GM04503 (cell line): ENCODE measurements at regions not wholly inside any gene's neighbourhood (a gene's known extent, or its start where the extent isn't known, plus 50 kb on each side); places are given as distances from the start of the nearest gene placed in this dataset.
"Not testable (repeated sequence)": the region's sequence is repeated elsewhere in the genome, so short reads cannot be mapped to it uniquely, and the experiment has no call there.

ENCODE experiments used
- DNase-seq: peaks from one replicate; pipeline ENCODE4 v3.0.0-alpha.2; 2012; ENCODE audit warnings: low read depth

DNA sequence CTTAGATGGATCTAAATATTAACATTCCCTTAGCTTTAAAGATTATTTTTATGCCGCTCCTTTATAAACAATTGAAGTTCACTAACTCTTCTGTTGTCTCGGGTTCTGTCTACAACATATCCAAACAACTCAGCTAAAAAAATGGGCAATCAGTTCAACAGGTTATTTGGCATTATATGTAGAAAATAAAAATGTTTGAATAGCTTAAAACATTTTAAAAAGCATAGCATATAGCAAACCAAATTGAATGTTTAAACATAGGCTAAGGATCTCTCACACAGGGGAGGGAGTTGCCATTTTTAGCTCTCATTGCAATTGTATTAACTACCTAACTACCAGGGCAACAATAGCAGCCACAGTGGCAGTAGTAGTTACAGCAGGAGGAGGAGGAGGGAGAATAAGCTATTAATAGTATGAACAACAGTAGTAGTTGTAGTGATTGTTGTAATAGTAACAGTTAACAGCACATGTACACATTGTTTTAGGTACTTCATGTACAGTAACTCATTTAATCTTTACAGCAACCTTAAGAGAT lies 404.2 kb downstream of the KCNRG start:
- no peak for DNase-seq

GRCh38 chr13:50419896-50420295 lies 404.7 kb downstream of the KCNRG start:
- DNase-seq, result no peak

DNA sequence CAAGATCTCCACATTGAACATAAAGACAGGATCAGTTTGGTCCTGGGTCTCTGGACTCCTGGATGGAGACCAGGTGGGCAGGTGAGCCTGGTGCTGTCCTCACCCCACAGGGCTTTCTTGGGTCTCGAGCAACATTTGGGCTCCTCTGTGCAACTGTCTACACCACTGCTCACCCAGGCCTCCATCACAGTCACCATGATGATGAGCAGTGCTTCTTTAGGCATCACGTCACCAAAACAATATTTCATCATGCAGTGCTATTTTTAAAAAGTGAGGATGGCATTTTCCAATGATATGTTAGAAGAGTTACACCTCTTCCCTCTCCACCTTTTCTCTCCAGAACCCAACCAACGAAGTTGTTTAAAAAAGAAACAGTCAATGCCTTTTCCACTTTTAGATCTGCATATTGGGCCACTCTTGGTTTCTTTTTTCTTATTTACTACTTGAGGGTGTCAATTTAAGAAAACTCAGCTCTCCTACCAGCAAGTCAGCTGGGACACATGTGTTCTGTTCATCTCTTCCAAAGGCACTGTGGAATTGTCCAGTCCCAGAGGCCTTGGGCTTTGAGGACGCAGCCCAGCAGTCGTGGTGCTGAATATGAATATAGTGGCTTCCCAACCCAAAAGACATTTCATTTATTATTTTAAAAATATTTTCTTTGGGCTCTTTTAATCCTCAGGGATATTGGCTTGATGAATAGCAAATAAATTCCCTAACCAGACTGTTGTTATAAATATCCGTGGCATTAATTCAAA lies 405.7 kb downstream of the KCNRG start:
- DNase-seq, result no peak

DNA sequence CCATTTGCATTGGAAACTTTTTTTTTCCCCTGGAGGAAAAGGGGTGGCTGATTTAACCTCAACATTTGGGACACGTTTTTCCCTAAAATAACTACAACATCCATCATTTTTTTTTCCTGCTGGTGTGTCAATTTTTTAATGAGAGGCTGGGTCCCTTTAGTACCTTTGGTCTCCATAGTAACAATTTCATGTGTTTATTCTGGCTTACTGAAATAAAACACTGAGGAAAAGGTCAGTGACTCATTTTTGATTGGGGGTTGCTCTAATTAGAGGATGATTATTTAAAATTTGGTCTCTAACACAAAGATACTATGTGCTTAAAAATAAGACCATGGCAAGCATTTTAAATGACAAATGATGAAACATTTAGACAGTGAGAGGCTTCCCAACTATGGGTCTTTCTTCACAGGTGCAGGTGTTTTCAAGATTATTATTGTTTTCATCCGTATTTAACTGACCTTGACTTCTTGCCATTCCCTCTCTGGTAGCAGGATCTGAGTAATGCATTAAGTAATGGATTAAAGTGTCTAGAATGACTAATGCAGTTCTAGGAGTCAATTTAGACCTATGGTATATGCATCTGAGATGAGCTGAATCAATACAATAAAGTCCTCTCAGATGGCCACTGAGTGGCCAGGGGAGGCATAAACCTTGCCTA lies 406.4 kb downstream of the KCNRG start:
- no peak for DNase-seq

- no peak for DNase-seq
Measured at GRCh38 chr13:50422181-50423148, 407.2 kb downstream of the KCNRG start.

DNA sequence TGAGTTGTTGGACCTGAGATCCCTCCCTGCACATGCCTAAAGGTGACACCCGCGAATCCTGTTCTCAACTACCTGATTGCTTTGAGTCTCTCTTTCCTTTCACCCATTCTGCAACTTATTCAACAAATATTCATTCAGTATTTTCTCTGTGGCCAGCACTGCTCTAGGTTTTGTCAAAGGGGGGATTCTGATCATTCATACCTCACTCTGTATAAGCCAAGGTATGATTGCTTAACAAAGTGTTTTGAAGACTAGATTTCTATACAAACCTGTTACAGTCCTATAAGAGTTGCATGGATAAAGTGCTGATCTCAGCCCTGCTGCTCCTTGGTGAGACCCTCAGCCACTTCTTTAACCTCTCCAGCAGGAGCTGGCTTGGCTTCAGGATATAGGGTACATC lies 409.7 kb downstream of the KCNRG start:
- DNase-seq, result no peak

GRCh38 chr13:50425772-50426171 lies 410.5 kb downstream of the KCNRG start:
- DNase-seq, result no peak

GRCh38 chr13:50426927-50427326 lies 411.7 kb downstream of the KCNRG start:
- no peak for DNase-seq

DNA sequence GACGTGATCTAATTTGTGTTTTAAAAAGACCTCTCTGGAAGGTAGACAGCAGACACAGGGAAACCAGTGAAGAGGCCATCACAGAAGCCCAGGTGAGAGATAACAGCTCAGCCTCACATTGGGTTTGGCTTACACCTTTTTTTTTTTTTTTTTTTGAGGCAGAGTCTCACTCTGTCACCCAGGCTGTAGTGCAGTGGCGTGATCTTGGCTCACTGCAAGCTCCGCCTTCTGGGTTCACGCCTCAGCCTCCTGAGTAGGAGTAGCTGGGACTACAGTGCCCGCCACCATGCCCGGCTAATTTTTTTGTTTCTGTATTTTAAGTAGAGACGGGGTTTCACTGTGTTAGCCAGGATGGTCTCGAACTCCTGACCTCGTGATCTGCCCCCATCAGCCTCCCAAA lies 412.3 kb downstream of the KCNRG start:
- not testable (repeated sequence) for DNase-seq

DNA sequence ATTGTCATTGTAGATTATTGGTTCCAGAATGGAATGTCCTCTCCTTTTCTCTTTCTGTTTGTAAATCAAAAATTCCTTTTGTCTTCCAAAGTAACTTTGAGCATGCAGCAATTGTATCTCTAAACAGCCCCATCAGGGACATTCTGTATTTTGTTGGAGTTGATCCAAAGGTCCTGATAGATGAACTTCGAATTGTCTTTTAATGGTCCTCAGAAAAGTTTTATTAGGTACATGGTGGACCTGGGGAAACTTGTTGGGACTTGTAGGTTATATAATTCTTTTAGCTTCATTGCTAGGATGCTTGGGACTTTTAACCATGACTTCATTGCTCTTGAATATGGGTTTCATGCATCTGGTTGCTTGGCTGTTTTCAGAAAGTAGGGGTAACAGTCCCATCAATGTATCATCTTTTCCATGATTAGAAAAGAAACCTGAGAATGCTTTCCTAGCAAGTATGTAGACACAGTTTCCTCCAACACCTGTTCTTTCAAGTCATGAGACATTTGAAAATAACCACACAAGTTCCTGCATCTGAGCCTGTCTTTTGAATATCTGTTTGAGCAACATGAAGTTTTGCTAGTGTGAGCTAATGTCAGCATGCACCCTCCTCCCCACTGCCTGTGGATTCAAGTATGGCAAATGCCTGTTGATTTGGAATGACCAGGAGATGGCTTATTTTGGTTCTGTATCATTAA lies 413.1 kb downstream of the KCNRG start:
- DNase-seq, result no peak

DNA sequence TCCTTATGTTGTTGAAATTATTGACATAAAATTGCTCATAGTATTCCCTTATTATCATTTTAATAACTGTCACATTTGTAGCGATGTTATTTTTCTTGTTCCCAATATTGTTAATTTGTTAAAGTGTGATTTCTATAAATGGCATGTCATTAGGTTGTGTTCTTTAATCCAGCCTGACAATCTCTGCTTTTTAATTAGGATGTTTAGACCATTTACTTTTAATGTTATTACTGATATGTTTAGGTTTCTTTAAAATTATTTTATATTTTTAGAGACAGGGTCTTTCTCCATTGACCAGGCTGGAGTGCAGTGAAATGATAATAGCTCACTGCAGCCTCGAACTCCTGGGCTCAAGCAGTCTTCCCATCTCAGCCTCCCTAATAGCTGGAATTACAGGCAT lies 408.5 kb downstream of the DLEU7 start:
- DNase-seq, result no peak

DNA sequence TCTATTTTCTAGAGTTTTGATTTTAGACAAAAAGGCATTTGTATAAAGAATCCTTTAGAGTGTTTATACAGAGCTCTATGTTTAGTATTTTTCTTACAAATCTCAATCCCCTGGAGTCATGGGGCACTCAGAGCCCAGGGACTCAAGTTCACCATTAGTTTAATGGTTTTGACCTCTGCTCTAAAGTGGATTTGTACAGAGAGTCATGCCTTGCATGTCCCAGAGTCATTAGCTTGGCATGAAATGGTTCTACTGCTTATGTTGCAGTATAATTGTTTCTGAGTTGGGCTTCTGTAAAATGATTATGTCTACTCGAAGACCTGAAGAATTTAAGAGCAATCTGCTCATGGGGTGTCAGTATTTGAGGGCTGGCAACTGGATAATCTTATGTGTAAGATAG lies 406.2 kb downstream of the DLEU7 start:
- DNase-seq, result peak; percentile 49

GRCh38 chr13:50438351-50438750 lies 405.1 kb downstream of the DLEU7 start:
- no peak for DNase-seq

DNA sequence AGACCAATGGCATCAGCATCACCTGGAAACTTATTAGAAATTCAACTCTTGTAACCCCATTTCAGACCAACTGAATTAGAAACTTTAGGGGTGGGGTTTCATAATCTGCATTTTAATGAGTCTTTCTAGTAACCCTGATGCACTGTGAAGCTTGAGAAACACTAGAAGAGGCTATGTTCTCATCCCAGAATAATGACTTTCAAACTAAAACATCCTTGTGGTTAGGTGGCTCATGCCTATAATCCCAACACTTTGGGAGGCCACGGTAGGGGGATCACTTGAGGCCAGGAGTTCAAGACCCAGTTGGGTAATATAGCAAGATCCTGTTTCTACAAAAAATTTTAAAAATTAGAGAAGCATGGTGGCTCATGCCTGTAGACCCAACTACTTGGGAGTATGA lies 402.4 kb downstream of the DLEU7 start:
- DNase-seq, result peak; percentile 46

DNA sequence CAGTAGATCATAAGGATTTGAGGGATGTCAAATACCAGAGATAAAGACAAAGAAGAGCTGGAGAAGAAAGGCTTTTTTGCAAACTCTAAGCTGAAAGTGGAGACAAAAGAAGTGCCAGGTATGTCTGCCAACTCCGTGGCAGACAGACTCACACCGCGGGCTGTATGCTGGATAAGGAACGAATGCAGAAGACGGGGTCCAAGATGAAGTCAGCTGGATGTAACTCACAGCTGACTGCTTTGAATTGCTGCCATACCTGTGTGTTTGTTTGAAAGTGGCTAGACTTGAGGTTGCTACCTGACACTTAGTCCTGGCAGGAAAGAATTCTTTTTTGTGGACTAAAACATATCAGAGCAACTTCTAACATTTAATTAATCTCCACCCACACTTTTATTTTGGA lies 398.8 kb downstream of the DLEU7 start:
- DNase-seq, result no peak

- DNase-seq, result no peak
Measured at GRCh38 chr13:50446611-50447010, 396.9 kb downstream of the DLEU7 start.

- DNase-seq, result no peak
Measured at GRCh38 chr13:50448535-50448998, 394.9 kb downstream of the DLEU7 start.

DNA sequence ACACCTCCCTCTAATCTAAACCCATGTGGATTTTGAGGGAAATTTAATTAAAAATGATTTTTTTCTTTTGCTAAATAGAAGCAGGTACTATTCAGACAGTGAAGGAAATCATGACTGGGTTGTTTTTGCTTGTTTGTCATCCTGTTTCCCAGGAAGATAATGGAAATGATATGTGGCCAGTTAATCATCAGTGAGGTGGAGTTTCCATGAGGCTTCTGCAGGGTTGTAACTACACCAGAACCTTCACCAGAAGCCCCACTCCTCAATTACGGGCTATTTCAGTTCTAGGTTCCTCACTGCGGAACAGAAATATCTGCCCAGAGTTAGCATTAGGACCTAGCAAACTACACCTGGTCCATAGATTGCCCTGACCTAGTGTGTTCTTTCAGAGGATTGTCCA lies 394.0 kb downstream of the DLEU7 start:
- DNase-seq, result no peak

- DNase-seq, result no peak
Measured at GRCh38 chr13:50450279-50450678, 393.2 kb downstream of the DLEU7 start.

DNA sequence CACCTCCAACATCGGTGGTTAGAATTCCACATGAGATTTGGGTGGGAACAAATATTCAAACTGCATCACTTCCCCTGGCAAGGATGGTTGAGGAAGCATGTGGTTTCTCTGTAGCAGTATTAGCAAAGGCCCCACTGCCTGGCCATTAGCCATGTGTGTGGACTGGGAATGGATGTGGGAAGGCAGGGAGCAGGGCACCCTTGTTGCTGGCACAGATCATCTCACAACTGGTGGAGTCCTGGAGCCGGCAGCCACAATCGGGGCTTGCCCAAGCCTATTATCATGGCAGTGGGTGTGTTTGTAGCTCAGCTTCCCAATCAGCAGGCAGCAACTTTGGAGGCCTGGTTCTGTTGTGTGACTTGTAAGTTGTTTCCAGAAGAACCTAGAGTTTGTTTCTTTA lies 391.9 kb downstream of the DLEU7 start:
- no peak for DNase-seq

- DNase-seq, result no peak
Measured at GRCh38 chr13:50452028-50452427, 391.5 kb downstream of the DLEU7 start.

DNA sequence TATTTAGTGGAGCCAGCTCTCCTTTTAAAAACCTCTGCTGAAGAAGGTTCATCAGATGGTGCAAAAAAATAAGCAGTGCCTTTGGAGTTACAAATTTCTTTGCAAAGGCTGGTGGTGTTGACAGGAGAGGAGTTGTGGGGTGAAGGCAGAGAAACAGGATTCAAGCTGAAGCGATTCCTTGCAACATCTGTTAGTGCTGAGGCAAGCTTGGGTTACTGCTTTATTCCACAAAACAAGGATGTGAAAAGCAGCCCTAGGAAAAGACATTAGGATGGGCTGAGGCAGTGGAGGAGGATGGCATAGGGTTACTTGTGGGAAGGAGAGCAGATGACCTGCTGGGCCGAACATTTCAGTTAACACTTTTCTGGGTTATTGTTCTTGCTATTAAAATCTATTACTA lies 390.7 kb downstream of the DLEU7 start:
- DNase-seq, result no peak
